Endodermal cell (in vitro differentiated cells): ENCODE measurements at regions not wholly inside any gene's neighbourhood (a gene's known extent, or its start where the extent isn't known, plus 50 kb on each side); places are given as distances from the start of the nearest gene placed in this dataset.

Experiments
- DNase-seq: peaks from one replicate; pipeline ENCODE4 v3.0.0-alpha.2; 2017
- H3K27ac ChIP-seq: 2 replicates; pipeline ENCODE4 v1.5.1; 2013; ENCODE audit warnings: mild to moderate bottlenecking, low read depth, low read length, moderate library complexity
- H3K27me3 ChIP-seq: 2 replicates; pipeline ENCODE4 v1.6.1; 2013; ENCODE audit warnings: mild to moderate bottlenecking, low read length, moderate library complexity; ENCODE audit not compliant: insufficient read depth, control insufficient read depth, poor library complexity, severe bottlenecking
- H3K36me3 ChIP-seq: 2 replicates; pipeline ENCODE4 v1.7.0; 2013; ENCODE audit warnings: mild to moderate bottlenecking, low read length, moderate library complexity; ENCODE audit not compliant: control insufficient read depth, insufficient read depth
- H3K4me1 ChIP-seq: one replicate; pipeline ENCODE4 v1.7.0; 2013; ENCODE audit warnings: low read length; ENCODE audit not compliant: control insufficient read depth, insufficient read depth
- H3K4me3 ChIP-seq: 2 replicates; pipeline ENCODE4 v1.5.1; 2013; ENCODE audit warnings: mild to moderate bottlenecking, low read length, moderate library complexity
- H3K9ac ChIP-seq: 2 replicates; pipeline ENCODE4 v1.6.1; 2013; ENCODE audit warnings: mild to moderate bottlenecking, low read length, moderate library complexity; ENCODE audit not compliant: poor library complexity, severe bottlenecking; ENCODE audit errors: extremely low read depth
- H3K9me3 ChIP-seq: 2 replicates; pipeline ENCODE4 v1.6.1; 2013; ENCODE audit warnings: mild to moderate bottlenecking, low read length, moderate library complexity; ENCODE audit not compliant: control insufficient read depth
- H3K27ac Mint-ChIP-seq: 2 replicates; pipeline ENCODE4 v1.8.0; 2020; ENCODE audit warnings: mixed read lengths
- H3K27me3 Mint-ChIP-seq: 2 replicates; pipeline ENCODE4 v1.8.0; 2021; ENCODE audit warnings: mild to moderate bottlenecking, mixed read lengths; ENCODE audit not compliant: insufficient read depth
- H3K36me3 Mint-ChIP-seq: 2 replicates; pipeline ENCODE4 v1.8.0; 2020; ENCODE audit warnings: low read depth, mixed read lengths
- H3K4me1 Mint-ChIP-seq: 2 replicates; pipeline ENCODE4 v1.8.0; 2020; ENCODE audit warnings: mixed read lengths
- H3K4me3 Mint-ChIP-seq: 2 replicates; pipeline ENCODE4 v1.8.0; 2020; ENCODE audit warnings: mild to moderate bottlenecking, moderate library complexity, mixed read lengths
- H3K9me3 Mint-ChIP-seq: 2 replicates; pipeline ENCODE4 v1.8.0; 2020; ENCODE audit warnings: mild to moderate bottlenecking, mixed read lengths
- CTCF ChIP-seq: fragments of 200-600 bp; sonication (generic); conservative IDR thresholded peaks from 2 replicates; pipeline ENCODE4 v1.5.0; 2021; ENCODE audit warnings: antibody characterized with exemption, mild to moderate bottlenecking
- WGBS, 2 experiments: methylation state at CpG; one replicate each; pipeline versions ENCODE4 v1.1.5 to v1.1.7; 2013; ENCODE audit warnings: missing lambda C conversion rate in 2 of 2, mixed read lengths in 1 of 2; ENCODE audit not compliant: insufficient coverage in 1 of 2, insufficient read length in 1 of 2; 5-methylcytosine and 5-hydroxymethylcytosine counted together

GRCh38 chr2:220120041-220120440, 492.6 kb downstream of the SLC4A3 start:
- H3K4me1 Mint-ChIP-seq, result no peaks in the 10 kb centered on the region
- no peak overlapping the region for H3K4me3 Mint-ChIP-seq
- peaks cover 3% of the 10 kb centered on the region for H3K27me3 Mint-ChIP-seq
- peaks cover 7% of the 10 kb centered on the region for H3K9me3 Mint-ChIP-seq
- Histone ChIP-seq H3K9me3 (no peaks in the 10 kb centered on the region), H3K27me3 (no peaks in the 10 kb centered on the region), H3K27ac (no peak overlapping the region), H3K36me3 (no peaks in the 10 kb centered on the region), H3K4me3 (no peak overlapping the region), H3K4me1 (no peaks in the 10 kb centered on the region), H3K9ac (no peak overlapping the region)
- DNase-seq, result no peak
- 81 to 94% methylated on average over 2 of the region's 2 CpGs for WGBS, 2 experiments
- no peak overlapping the region for H3K27ac Mint-ChIP-seq
- no peaks in the 10 kb centered on the region for H3K36me3 Mint-ChIP-seq
- no peak for TF ChIP-seq CTCF

- no peak for TF ChIP-seq CTCF
- Histone ChIP-seq H3K27me3 (no peaks in the 10 kb centered on the region), H3K4me3 (no peak overlapping the region), H3K27ac (no peak overlapping the region), H3K4me1 (no peaks in the 10 kb centered on the region), H3K9ac (no peak overlapping the region), H3K36me3 (no peaks in the 10 kb centered on the region), H3K9me3 (no peaks in the 10 kb centered on the region)
- H3K4me1 Mint-ChIP-seq, result no peaks in the 10 kb centered on the region
- DNase-seq, result no peak
- H3K27ac Mint-ChIP-seq, result no peak overlapping the region
- H3K36me3 Mint-ChIP-seq, result no peaks in the 10 kb centered on the region
- H3K27me3 Mint-ChIP-seq, result no peaks in the 10 kb centered on the region
- H3K9me3 Mint-ChIP-seq, result no peaks in the 10 kb centered on the region
- H3K4me3 Mint-ChIP-seq, result no peak overlapping the region
- 84 to 90% methylated on average over 2 of the region's 2 CpGs for WGBS, 2 experiments
Measured at GRCh38 chr2:220123751-220124150, 496.3 kb downstream of the SLC4A3 start.

GRCh38 chr2:220125551-220125950, 498.1 kb downstream of the SLC4A3 start:
- Mint-ChIP-seq H3K9me3 (peaks cover 2% of the 10 kb centered on the region), H3K27ac (no peak overlapping the region), H3K4me3 (no peak overlapping the region), H3K4me1 (no peaks in the 10 kb centered on the region), H3K27me3 (no peaks in the 10 kb centered on the region), H3K36me3 (no peaks in the 10 kb centered on the region)
- Histone ChIP-seq H3K9ac (no peak overlapping the region), H3K27me3 (no peaks in the 10 kb centered on the region), H3K36me3 (no peaks in the 10 kb centered on the region), H3K27ac (no peak overlapping the region), H3K4me3 (no peak overlapping the region), H3K4me1 (no peaks in the 10 kb centered on the region), H3K9me3 (peaks cover 6% of the 10 kb centered on the region)
- WGBS, 2 experiments, result 95 to 97% methylated on average over 5 to 8 of the region's 8 CpGs
- no peak for TF ChIP-seq CTCF
- no peak for DNase-seq
